ENCODE measurements at regions not wholly inside any gene's neighbourhood (a gene's known extent, or its start where the extent isn't known, plus 50 kb on each side); places are given as distances from the start of the nearest gene placed in this dataset.

DNA sequence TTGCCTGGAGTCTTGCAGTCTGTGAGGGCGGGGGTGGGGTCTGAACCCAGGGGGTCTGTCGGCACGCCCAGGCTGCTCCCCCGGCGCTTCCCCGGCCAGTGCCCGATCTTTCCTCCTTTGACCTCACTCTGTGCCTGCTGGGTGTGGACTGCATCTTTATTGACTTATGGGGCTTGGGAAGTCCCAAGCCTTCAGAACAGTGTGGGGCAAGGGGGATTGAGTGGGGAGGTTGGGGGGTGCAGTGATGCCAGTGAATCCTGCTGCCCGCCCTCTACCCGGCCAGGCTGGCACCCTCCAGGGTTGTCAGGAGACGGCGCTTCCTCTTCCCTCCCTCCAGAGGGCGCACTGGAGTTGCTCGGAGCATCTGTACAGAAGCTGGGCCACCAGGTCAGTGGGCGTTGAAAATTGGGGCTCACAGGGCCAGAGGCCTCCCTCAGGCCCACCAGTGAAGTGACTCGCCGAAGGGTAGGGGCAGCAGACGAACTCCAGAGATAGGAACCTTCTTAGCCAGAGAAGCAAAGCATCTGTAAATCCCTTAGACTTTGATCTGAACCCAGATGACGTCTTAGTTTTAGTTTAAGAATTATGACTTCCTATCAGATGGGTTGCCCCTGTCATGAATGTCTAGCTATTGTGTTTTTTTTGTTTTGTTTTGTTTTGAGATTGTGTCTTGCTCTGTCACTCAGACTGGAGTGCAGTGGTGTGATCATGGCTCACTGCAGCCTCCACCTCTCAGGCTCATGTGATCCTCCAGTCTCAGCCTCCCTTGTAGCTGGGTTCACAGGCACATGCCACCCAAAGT, 184.8 kb upstream of the CIBAR2 start:
- no peaks in the 10 kb centered on the region for H3K9me3 ChIP-seq (ENCODE audit: control insufficient read depth in 2 of 2, low read length in 2 of 2)
- Mint-ChIP-seq H3K36me3 (no peaks in the 10 kb centered on the region), H3K27ac (no peak overlapping the region), H3K27me3 (no peaks in the 10 kb centered on the region), H3K9me3 (peaks cover 0 to 2% (median 0%) of the 10 kb centered on the region in 7 donors), H3K4me1 (peaks cover 0 to 2% (median 0%) of the 10 kb centered on the region in 4 donors), H3K4me3 (no peak overlapping the region)
- no peaks in the 10 kb centered on the region for H3K4me1 ChIP-seq (ENCODE audit: control insufficient read depth, insufficient read depth, low read length, poor library complexity, severe bottlenecking)
- DNase-seq (peak; percentile 17 to 51 (median 45)), ATAC-seq (ENCODE audit: low read depth in 2 of 2) (peak; percentile 69 to 71)
- H3K27me3 ChIP-seq (ENCODE audit: control insufficient read depth, insufficient read depth, low read length), result no peaks in the 10 kb centered on the region
- H3K4me3 ChIP-seq (ENCODE audit: low read depth, low read length), result no peak overlapping the region
- H3K27ac ChIP-seq (ENCODE audit: insufficient read depth, low read length, poor library complexity, severe bottlenecking), result no peak overlapping the region
- H3K36me3 ChIP-seq (ENCODE audit: control insufficient read depth, insufficient read depth, low read length), result no peaks in the 10 kb centered on the region

DNA sequence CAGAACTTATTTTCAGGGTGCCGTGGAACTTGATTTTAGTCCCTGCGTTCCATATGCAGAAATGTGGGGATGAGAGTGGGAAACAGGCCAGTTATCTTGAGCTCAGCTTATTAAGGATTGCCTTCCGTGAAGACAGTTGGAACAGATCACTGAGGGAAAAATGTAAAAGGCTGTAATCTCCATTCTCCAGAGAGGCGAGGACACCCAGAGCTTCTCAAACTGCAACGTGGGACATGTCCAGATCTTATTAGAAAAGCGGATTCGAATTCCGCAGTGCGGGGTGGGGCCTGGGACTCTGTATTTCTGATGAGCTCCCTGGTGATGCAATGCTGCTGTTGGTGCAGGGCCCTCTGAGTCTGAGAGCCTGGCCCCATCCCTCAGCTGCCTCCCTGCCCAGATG, 185.6 kb upstream of the CIBAR2 start:
- H3K27ac Mint-ChIP-seq, result no peak overlapping the region
- peaks cover 0 to 2% (median 0%) of the 10 kb centered on the region in 7 donors for H3K9me3 Mint-ChIP-seq
- DNase-seq, result no peak
- no peaks in the 10 kb centered on the region for H3K27me3 Mint-ChIP-seq
- no peaks in the 10 kb centered on the region for H3K9me3 ChIP-seq (ENCODE audit: control insufficient read depth in 2 of 2, low read length in 2 of 2)
- no peak overlapping the region for H3K4me3 Mint-ChIP-seq
- H3K36me3 Mint-ChIP-seq, result no peaks in the 10 kb centered on the region
- ATAC-seq (ENCODE audit: low read depth in 2 of 2), result no peak
- no peak overlapping the region for H3K27ac ChIP-seq (ENCODE audit: insufficient read depth, low read length, poor library complexity, severe bottlenecking)
- no peaks in the 10 kb centered on the region for H3K36me3 ChIP-seq (ENCODE audit: control insufficient read depth, insufficient read depth, low read length)
- H3K4me3 ChIP-seq (ENCODE audit: low read depth, low read length), result no peak overlapping the region
- H3K27me3 ChIP-seq (ENCODE audit: control insufficient read depth, insufficient read depth, low read length), result no peaks in the 10 kb centered on the region
- H3K4me1 Mint-ChIP-seq, result peaks cover 0 to 2% (median 0%) of the 10 kb centered on the region in 4 donors
- H3K4me1 ChIP-seq (ENCODE audit: control insufficient read depth, insufficient read depth, low read length, poor library complexity, severe bottlenecking), result no peaks in the 10 kb centered on the region

DNA sequence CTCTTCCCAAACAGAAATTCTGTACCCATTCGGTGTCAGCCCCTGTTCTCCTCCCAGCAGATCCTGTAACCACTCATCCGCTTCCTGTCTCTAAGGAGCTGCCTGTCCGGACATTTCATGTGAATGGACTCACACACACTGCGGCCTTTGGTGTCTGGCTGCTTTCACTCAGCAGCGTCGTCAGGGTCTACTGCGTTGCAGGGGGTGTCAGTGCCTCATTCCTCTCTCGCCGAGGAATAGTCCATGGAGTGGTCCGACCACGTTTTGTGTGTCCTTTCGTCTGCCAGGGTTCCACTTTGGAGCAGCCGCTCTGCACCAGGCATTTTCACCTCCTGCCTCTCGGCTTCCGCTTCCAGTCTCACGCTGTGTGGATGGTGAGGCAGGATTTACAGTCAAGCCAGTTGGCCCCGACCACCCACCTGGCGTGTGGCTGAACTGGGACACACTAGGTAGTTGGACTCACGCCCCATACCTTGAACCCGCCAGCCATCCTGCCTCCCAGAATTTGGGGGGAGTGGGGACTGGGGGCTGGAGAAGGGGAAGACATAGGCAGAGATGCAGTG, 188.2 kb upstream of the CIBAR2 start:
- Histone ChIP-seq H3K27me3 (ENCODE audit: control insufficient read depth, insufficient read depth, low read length) (no peaks in the 10 kb centered on the region), H3K9me3 (ENCODE audit: control insufficient read depth in 2 of 2, low read length in 2 of 2) (no peaks in the 10 kb centered on the region), H3K4me3 (ENCODE audit: low read depth, low read length) (no peak overlapping the region), H3K27ac (ENCODE audit: insufficient read depth, low read length, poor library complexity, severe bottlenecking) (no peak overlapping the region), H3K36me3 (ENCODE audit: control insufficient read depth, insufficient read depth, low read length) (no peaks in the 10 kb centered on the region), H3K4me1 (ENCODE audit: control insufficient read depth, insufficient read depth, low read length, poor library complexity, severe bottlenecking) (peaks cover 21% of the 10 kb centered on the region)
- H3K9me3 Mint-ChIP-seq, result peaks cover 0 to 2% (median 0%) of the 10 kb centered on the region in 7 donors
- peaks cover 0 to 22% (median 5%) of the 10 kb centered on the region in 4 donors for H3K4me1 Mint-ChIP-seq
- H3K4me3 Mint-ChIP-seq, result no peak overlapping the region
- no peak overlapping the region for H3K27ac Mint-ChIP-seq
- ATAC-seq (ENCODE audit: low read depth in 2 of 2) (no peak), DNase-seq (no peak)
- H3K27me3 Mint-ChIP-seq, result no peaks in the 10 kb centered on the region
- H3K36me3 Mint-ChIP-seq, result no peaks in the 10 kb centered on the region

DNA sequence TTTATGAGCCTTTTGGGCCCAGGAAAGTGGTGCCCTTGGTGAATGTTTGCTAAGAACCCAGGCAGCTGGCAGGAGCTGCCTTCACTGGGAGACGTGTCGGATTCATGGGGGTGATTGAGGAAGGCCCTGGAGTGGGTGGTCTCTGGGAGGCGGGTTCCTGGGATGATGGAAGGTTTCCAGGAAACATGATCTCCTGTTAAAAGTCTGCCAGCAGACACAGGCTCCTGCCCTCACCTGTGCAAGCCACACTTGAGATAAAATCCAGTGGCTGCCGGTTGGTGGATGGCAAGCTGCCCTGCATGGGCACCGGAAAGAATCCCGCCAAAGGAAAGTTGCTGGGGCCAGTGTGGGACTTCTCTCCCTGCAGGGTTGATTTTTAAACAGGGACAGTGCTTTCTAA, 189.0 kb upstream of the CIBAR2 start:
- H3K9me3 Mint-ChIP-seq, result peaks cover 0 to 2% (median 0%) of the 10 kb centered on the region in 7 donors
- no peaks in the 10 kb centered on the region for H3K27me3 Mint-ChIP-seq
- Histone ChIP-seq H3K27me3 (ENCODE audit: control insufficient read depth, insufficient read depth, low read length) (no peaks in the 10 kb centered on the region), H3K36me3 (ENCODE audit: control insufficient read depth, insufficient read depth, low read length) (no peaks in the 10 kb centered on the region), H3K4me1 (ENCODE audit: control insufficient read depth, insufficient read depth, low read length, poor library complexity, severe bottlenecking) (peaks cover 28% of the 10 kb centered on the region), H3K27ac (ENCODE audit: insufficient read depth, low read length, poor library complexity, severe bottlenecking) (no peak overlapping the region), H3K4me3 (ENCODE audit: low read depth, low read length) (no peak overlapping the region), H3K9me3 (ENCODE audit: control insufficient read depth in 2 of 2, low read length in 2 of 2) (no peaks in the 10 kb centered on the region)
- H3K4me1 Mint-ChIP-seq, result peaks cover 3 to 30% (median 9%) of the 10 kb centered on the region in 4 donors
- ATAC-seq (ENCODE audit: low read depth in 2 of 2) (no peak), DNase-seq (no peak)
- H3K27ac Mint-ChIP-seq, result no peak overlapping the region
- no peaks in the 10 kb centered on the region for H3K36me3 Mint-ChIP-seq
- no peak overlapping the region for H3K4me3 Mint-ChIP-seq

GRCh38 chr16:85302018-85302847, 190.0 kb upstream of the CIBAR2 start:
- H3K9me3 ChIP-seq (ENCODE audit: control insufficient read depth in 2 of 2, low read length in 2 of 2), result no peaks in the 10 kb centered on the region
- DNase-seq, result no peak
- peaks cover 0 to 2% (median 0%) of the 10 kb centered on the region in 7 donors for H3K9me3 Mint-ChIP-seq
- H3K36me3 Mint-ChIP-seq, result no peaks in the 10 kb centered on the region
- H3K4me1 Mint-ChIP-seq, result peaks cover 5 to 39% (median 13%) of the 10 kb centered on the region in 4 donors
- H3K27ac Mint-ChIP-seq, result no peak overlapping the region
- peaks cover 37% of the 10 kb centered on the region for H3K4me1 ChIP-seq (ENCODE audit: control insufficient read depth, insufficient read depth, low read length, poor library complexity, severe bottlenecking)
- no peak overlapping the region for H3K4me3 ChIP-seq (ENCODE audit: low read depth, low read length)
- H3K27me3 ChIP-seq (ENCODE audit: control insufficient read depth, insufficient read depth, low read length), result no peaks in the 10 kb centered on the region
- H3K36me3 ChIP-seq (ENCODE audit: control insufficient read depth, insufficient read depth, low read length), result no peaks in the 10 kb centered on the region
- ATAC-seq (ENCODE audit: low read depth in 2 of 2), result no peak
- H3K27me3 Mint-ChIP-seq, result no peaks in the 10 kb centered on the region
- H3K27ac ChIP-seq (ENCODE audit: insufficient read depth, low read length, poor library complexity, severe bottlenecking), result no peak overlapping the region
- no peak overlapping the region for H3K4me3 Mint-ChIP-seq

GRCh38 chr16:85302848-85303353, 190.6 kb upstream of the CIBAR2 start:
- H3K27ac Mint-ChIP-seq, result no peak overlapping the region
- H3K4me3 Mint-ChIP-seq, result no peak overlapping the region
- no peak for DNase-seq

DNA sequence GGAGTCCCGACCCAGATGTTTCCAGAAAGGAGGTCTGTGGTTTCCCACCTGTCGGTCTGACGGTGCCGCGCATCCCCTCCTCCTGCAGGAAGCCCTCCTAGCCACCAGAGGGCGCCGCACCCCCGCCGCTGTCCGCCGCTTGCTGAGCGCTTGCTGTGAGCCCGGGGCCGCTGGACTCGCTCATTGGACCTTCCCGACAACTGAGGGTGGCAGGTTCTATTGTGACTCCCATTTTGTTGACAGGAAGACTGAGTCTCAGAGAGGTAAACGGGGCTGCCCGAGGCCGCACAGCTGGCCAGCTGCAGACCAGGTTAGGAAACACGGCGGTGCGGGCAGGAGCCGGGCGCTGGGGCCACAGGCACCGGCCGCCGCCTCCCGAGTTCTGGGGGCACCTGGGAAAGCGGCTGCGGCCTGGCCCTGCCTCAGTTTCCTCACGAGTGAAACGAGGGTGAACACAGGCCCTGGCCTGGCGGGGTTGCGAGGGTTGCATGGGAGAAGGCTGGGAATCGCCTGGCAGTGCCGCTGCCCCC, 191.1 kb upstream of the CIBAR2 start:
- H3K9me3 Mint-ChIP-seq, result no peaks in the 10 kb centered on the region
- no peak overlapping the region for H3K4me3 ChIP-seq (ENCODE audit: low read depth, low read length)
- H3K9me3 ChIP-seq (ENCODE audit: control insufficient read depth in 2 of 2, low read length in 2 of 2), result no peaks in the 10 kb centered on the region
- peaks cover 5% of the 10 kb centered on the region for H3K27me3 Mint-ChIP-seq
- H3K27me3 ChIP-seq (ENCODE audit: control insufficient read depth, insufficient read depth, low read length), result no peaks in the 10 kb centered on the region
- DNase-seq (peak; percentile 45 to 76 (median 69)), ATAC-seq (ENCODE audit: low read depth in 2 of 2) (peak; percentile 29 to 33)
- no peaks in the 10 kb centered on the region for H3K36me3 ChIP-seq (ENCODE audit: control insufficient read depth, insufficient read depth, low read length)
- H3K4me3 Mint-ChIP-seq, result peak overlapping the region in 3 of 4 donors; percentile 33 to 68 (median 63)
- no peaks in the 10 kb centered on the region for H3K36me3 Mint-ChIP-seq
- H3K27ac ChIP-seq (ENCODE audit: insufficient read depth, low read length, poor library complexity, severe bottlenecking), result no peak overlapping the region
- H3K4me1 ChIP-seq (ENCODE audit: control insufficient read depth, insufficient read depth, low read length, poor library complexity, severe bottlenecking), result peaks cover 48% of the 10 kb centered on the region
- peaks cover 7 to 49% (median 17%) of the 10 kb centered on the region in 4 donors for H3K4me1 Mint-ChIP-seq
- peak overlapping the region in 1 of 3 donors; percentile 90 for H3K27ac Mint-ChIP-seq

More at GRCh38 chr16:85302848-85303353, 190.6 kb upstream of the CIBAR2 start:
- H3K36me3 ChIP-seq (ENCODE audit: control insufficient read depth, insufficient read depth, low read length), result no peaks in the 10 kb centered on the region
- no peaks in the 10 kb centered on the region for H3K9me3 Mint-ChIP-seq
- peaks cover 5 to 44% (median 14%) of the 10 kb centered on the region in 4 donors for H3K4me1 Mint-ChIP-seq
- no peaks in the 10 kb centered on the region for H3K36me3 Mint-ChIP-seq
- no peak overlapping the region for H3K4me3 ChIP-seq (ENCODE audit: low read depth, low read length)
- H3K4me1 ChIP-seq (ENCODE audit: control insufficient read depth, insufficient read depth, low read length, poor library complexity, severe bottlenecking), result peaks cover 43% of the 10 kb centered on the region
- no peaks in the 10 kb centered on the region for H3K9me3 ChIP-seq (ENCODE audit: control insufficient read depth in 2 of 2, low read length in 2 of 2)
- no peak for ATAC-seq (ENCODE audit: low read depth in 2 of 2)
- no peak overlapping the region for H3K27ac ChIP-seq (ENCODE audit: insufficient read depth, low read length, poor library complexity, severe bottlenecking)
- no peaks in the 10 kb centered on the region for H3K27me3 ChIP-seq (ENCODE audit: control insufficient read depth, insufficient read depth, low read length)
- peaks cover 3% of the 10 kb centered on the region for H3K27me3 Mint-ChIP-seq

Data from CD4-positive, CD25-positive, alpha-beta regulatory T cell (primary cell).